Astrocyte of the spinal cord (primary cell): ENCODE measurements at regions not wholly inside any gene's neighbourhood (a gene's known extent, or its start where the extent isn't known, plus 50 kb on each side); places are given as distances from the start of the nearest gene placed in this dataset.
"Not testable (repeated sequence)": the region's sequence is repeated elsewhere in the genome, so short reads cannot be mapped to it uniquely, and the experiment has no call there.

ENCODE experiments used
- DNase-seq: peaks from one replicate; pipeline ENCODE4 v3.0.0; 2011; ENCODE audit warnings: low read depth, low spot score
- H3K4me3 ChIP-seq: 2 replicates; pipeline ENCODE4 v1.5.1; 2011; ENCODE audit warnings: low read depth, mild to moderate bottlenecking, low read length, moderate library complexity
- CTCF ChIP-seq: IDR thresholded peaks from 2 replicates; pipeline ENCODE4 v1.5.1; 2012; ENCODE audit warnings: low read depth, mild to moderate bottlenecking, low read length, inconsistent platforms
- in situ Hi-C: cut with HindIII; loops from 2 replicates; pipeline ENCODE4 v1.10.0; 2017; ENCODE audit warnings: low sequenced_read_pairs

- DNase-seq: no peak
- no peak overlapping the region for H3K4me3 ChIP-seq
- in situ Hi-C loops: no loop called here
- TF ChIP-seq CTCF: no peak
Observed at GRCh38 chr1:234781241-234782065, 171.5 kb upstream of the IRF2BP2 start.

- no peak for TF ChIP-seq CTCF
- in situ Hi-C loops: no loop called here
- no peak for DNase-seq
Observed at GRCh38 chr1:234780531-234781162, 170.7 kb upstream of the IRF2BP2 start.

GRCh38 chr1:234780112-234780511 is 170.1 kb upstream of the IRF2BP2 start:
- no peak for TF ChIP-seq CTCF
- in situ Hi-C loops: no loop called here
- DNase-seq: no peak
- H3K4me3 ChIP-seq: no peak overlapping the region

More at GRCh38 chr1:234780531-234781162, 170.7 kb upstream of the IRF2BP2 start:
- H3K4me3 ChIP-seq: no peak overlapping the region

- DNase-seq, in situ Hi-C loops, H3K4me3 ChIP-seq: not testable (repeated sequence)
Observed at GRCh38 chr1:234779600-234779999, 169.6 kb upstream of the IRF2BP2 start.

GRCh38 chr1:234779160-234779538 is 169.2 kb upstream of the IRF2BP2 start:
- in situ Hi-C loops: no loop called here
- DNase-seq: no peak
- H3K4me3 ChIP-seq: no peak overlapping the region
- no peak for TF ChIP-seq CTCF

GRCh38 chr1:234778221-234779159 is 168.5 kb upstream of the IRF2BP2 start:
- DNase-seq: no peak
- H3K4me3 ChIP-seq: no peak overlapping the region
- in situ Hi-C loops: no loop called here
- TF ChIP-seq CTCF: no peak
